Effector memory CD8-positive, alpha-beta T cell (primary cell): ENCODE measurements at regions not wholly inside any gene's neighbourhood (a gene's known extent, or its start where the extent isn't known, plus 50 kb on each side); places are given as distances from the start of the nearest gene placed in this dataset.
"Not testable (repeated sequence)": the region's sequence is repeated elsewhere in the genome, so short reads cannot be mapped to it uniquely, and the experiment has no call there.

Experiments used
- ATAC-seq: fragments of 150-1000 bp; cut with Tn5 transposase; replicated peaks from 2 replicates; pipeline ENCODE4 v1.10.0; 2021; ENCODE audit warnings: mild to moderate bottlenecking, moderate library complexity
- DNase-seq, 3 experiments: peaks; one replicate each; pipeline ENCODE4 v3.0.0; 2021
- H3K27ac Mint-ChIP-seq, 2 donors: one replicate each; pipeline ENCODE4 v1.8.0; 2022; ENCODE audit warnings: mild to moderate bottlenecking in 2 of 2, mixed read lengths in 2 of 2, moderate library complexity in 2 of 2
- H3K27me3 Mint-ChIP-seq, 2 donors: one replicate each; pipeline ENCODE4 v1.8.0; 2022; ENCODE audit warnings: mixed read lengths in 2 of 2
- H3K36me3 Mint-ChIP-seq: one replicate; pipeline ENCODE4 v1.8.0; 2022; ENCODE audit warnings: mild to moderate bottlenecking, moderate library complexity, mixed read lengths; ENCODE audit not compliant: insufficient read depth
- H3K4me1 Mint-ChIP-seq, 2 donors: one replicate each; pipeline ENCODE4 v1.8.0; 2022; ENCODE audit warnings: low read depth in 2 of 2, mixed read lengths in 2 of 2
- H3K4me3 Mint-ChIP-seq, 2 donors: one replicate each; pipeline ENCODE4 v1.8.0; 2022; ENCODE audit warnings: mild to moderate bottlenecking in 2 of 2, mixed read lengths in 2 of 2, moderate library complexity in 2 of 2
- H3K9me3 Mint-ChIP-seq, 2 donors: one replicate each; pipeline ENCODE4 v1.8.0; 2022; ENCODE audit warnings: mixed read lengths in 2 of 2

DNA sequence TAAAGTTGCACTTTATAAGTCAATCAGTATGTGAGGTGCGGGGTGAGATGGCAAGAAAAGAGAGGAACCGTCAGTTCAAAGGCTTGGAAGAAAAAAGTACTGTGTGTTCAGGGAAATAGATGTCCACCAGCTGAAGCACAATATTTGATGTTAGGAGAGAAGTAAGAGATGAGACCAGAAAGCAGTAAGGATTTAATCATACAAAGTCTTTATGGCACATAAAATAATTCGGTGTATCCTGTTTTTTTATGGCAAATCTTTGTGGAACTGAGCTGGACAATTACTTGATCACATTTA lies 197.2 kb downstream of the FAXC start:
- H3K27me3 Mint-ChIP-seq = peaks cover 16 to 27% of the 10 kb centered on the region in 2 donors
- H3K4me3 Mint-ChIP-seq = no peak overlapping the region
- no peak overlapping the region for H3K27ac Mint-ChIP-seq
- H3K36me3 Mint-ChIP-seq = no peaks in the 10 kb centered on the region
- peaks cover 0 to 4% of the 10 kb centered on the region in 2 donors for H3K4me1 Mint-ChIP-seq
- ATAC-seq (no peak), DNase-seq (no peak)
- no peaks in the 10 kb centered on the region for H3K9me3 Mint-ChIP-seq

DNA sequence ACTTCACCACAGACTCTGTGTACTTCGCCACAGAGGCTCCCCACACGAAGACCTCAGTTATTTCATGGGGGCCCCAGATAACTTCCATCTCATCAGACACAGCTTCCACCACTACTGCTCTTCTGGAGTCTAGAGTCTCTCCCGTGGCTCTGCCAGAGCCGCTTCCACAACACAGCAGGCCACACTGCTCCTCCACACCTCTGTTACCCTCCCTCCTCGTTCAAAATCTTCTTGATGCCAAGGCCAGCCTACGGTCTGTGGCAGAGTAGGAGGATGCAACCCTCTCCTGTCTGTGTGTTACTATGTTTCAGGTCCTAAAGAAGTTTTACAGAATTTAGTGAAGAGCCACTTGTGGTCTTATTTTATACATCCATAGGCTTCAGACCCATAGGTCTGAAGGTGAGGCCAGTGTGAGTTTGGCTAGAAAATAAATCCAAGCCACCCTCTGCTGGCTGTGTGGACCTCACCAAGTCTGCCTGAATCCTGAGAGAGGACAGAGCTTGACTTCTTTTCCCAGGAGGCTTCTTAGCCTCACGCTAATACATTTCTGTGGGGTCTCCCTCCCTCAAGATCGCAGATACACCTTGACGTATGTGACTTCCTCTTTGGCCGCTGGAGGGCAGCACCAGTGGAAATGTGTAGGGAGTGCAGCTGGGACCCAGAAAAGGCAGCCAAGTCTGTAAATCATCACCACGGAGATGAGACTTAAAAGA lies 197.7 kb downstream of the FAXC start:
- Mint-ChIP-seq H3K4me1 (peaks cover 0 to 4% of the 10 kb centered on the region in 2 donors), H3K36me3 (no peaks in the 10 kb centered on the region)

DNA sequence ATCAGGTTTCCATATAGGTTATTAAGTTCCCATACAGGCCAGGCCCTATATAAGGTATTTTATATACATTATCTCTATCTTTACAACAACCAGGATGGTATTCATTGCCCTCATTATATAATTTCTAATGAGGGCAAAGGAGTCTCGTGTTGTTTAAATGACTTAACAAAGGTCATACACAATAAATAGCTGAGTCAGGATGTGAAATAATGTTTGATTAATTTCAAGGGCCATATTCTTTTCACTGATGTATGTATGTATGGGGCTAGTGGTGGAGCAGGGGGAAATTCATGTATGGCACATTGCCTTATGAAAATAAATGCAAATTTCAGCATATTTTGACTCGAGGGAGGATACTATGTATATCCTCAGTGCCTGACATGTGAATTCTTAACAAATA lies 200.7 kb downstream of the FAXC start:
- no peak for DNase-seq
- Mint-ChIP-seq H3K27me3 (peaks cover 21 to 43% of the 10 kb centered on the region in 2 donors), H3K9me3 (no peaks in the 10 kb centered on the region), H3K4me1 (peaks cover 0 to 4% of the 10 kb centered on the region in 2 donors), H3K36me3 (no peaks in the 10 kb centered on the region), H3K4me3 (no peak overlapping the region), H3K27ac (no peak overlapping the region)
- ATAC-seq = no peak

More for the DNA sequence above, 197.7 kb downstream of the FAXC start:
- Mint-ChIP-seq H3K27ac (no peak overlapping the region), H3K4me3 (no peak overlapping the region), H3K27me3 (peaks cover 16 to 27% of the 10 kb centered on the region in 2 donors), H3K9me3 (no peaks in the 10 kb centered on the region)
- ATAC-seq = no peak
- no peak for DNase-seq

DNA sequence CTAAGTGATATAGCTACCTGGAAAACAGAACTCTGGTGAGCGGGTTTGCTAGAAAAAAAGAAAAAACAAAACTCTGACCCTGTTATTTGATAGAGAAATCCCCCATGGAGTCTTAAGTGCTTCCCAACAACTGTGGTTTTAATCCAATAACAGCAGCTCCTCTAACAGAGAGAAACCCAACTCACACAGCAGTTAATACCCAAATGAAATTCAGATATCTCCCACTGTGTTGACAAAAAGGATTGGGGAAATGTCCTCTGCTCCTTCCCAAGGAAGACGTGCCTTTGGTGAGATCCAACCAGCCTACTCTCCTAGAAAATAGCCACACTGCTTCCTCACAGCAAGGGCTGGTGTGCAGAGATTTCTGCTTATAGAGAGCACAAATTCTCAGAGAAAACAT lies 200.4 kb upstream of the FBXL4 start:
- Mint-ChIP-seq H3K4me3 (no peak overlapping the region), H3K4me1 (peaks cover 0 to 4% of the 10 kb centered on the region in 2 donors), H3K9me3 (no peaks in the 10 kb centered on the region), H3K36me3 (no peaks in the 10 kb centered on the region), H3K27me3 (peaks cover 20 to 43% of the 10 kb centered on the region in 2 donors), H3K27ac (no peak overlapping the region)
- DNase-seq (no peak), ATAC-seq (no peak)

DNA sequence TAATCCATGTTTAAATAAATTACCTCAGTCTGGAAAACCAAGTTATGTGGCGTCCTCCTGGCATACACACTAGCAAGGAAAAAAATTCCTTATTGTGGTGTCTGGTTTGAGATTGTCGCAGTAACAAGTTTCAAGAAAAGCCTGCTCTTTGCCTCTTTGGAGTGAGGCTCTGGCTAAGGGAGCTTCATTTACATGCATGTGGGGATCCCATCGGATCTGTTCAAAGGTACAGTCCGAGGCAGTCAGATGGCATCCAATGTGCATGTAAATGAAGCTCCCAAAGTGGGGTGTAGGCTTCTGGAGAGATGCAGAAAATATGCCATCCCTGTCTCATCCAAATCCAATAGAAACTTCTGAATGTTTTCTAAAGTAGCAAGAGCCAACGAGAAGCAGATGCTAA lies 199.5 kb upstream of the FBXL4 start:
- no peak overlapping the region for H3K27ac Mint-ChIP-seq

DNA sequence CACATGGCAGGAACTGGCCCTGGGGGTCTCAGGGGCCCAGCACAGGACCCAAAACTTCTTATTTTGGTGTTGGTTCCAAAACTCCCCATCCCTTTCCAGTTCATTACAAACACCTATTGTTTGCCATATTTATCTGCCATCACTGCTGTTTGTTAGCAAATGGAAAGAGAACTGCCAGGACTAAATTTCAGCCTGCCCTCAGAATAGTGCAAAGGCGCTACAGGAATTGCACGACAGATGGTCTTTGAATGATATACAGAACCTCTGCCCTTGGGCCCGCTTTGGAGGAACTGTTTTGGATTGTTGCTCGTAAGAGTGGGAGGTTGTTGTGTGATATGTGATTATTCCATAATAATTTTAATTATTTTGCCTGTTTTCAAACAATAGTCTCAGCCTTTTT lies 199.0 kb upstream of the FBXL4 start:
- no peaks in the 10 kb centered on the region for H3K36me3 Mint-ChIP-seq
- DNase-seq (no peak), ATAC-seq (no peak)
- H3K27me3 Mint-ChIP-seq = peaks cover 24 to 30% of the 10 kb centered on the region in 2 donors
- no peak overlapping the region for H3K4me3 Mint-ChIP-seq
- no peaks in the 10 kb centered on the region for H3K9me3 Mint-ChIP-seq
- peaks cover 0 to 1% of the 10 kb centered on the region in 2 donors for H3K4me1 Mint-ChIP-seq
- no peak overlapping the region for H3K27ac Mint-ChIP-seq

More for the DNA sequence above, 199.5 kb upstream of the FBXL4 start:
- DNase-seq = no peak
- peaks cover 24 to 35% of the 10 kb centered on the region in 2 donors for H3K27me3 Mint-ChIP-seq
- ATAC-seq = no peak
- H3K4me1 Mint-ChIP-seq = peaks cover 0 to 4% of the 10 kb centered on the region in 2 donors
- H3K36me3 Mint-ChIP-seq = no peaks in the 10 kb centered on the region
- no peaks in the 10 kb centered on the region for H3K9me3 Mint-ChIP-seq
- H3K4me3 Mint-ChIP-seq = no peak overlapping the region

DNA sequence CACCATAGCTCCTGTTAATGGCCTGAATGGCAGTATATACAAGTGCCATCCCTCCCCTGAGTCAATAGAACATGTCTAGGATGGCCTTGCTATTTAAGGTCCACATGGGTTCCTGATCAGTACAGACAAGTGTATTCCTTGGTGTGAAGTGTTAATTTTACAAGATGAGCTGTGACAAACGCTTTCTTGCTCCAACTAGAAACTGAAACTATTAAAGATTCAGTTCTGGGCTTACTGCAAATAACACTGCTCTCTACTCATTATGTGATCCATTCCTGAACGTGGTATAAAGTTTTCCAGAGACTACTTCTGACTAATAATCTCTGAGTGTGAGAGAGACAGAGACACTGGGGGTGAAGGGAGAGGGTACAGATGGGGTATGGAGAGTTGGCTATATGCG lies 198.0 kb upstream of the FBXL4 start:
- no peak overlapping the region for H3K4me3 Mint-ChIP-seq
- no peaks in the 10 kb centered on the region for H3K36me3 Mint-ChIP-seq
- ATAC-seq = no peak
- no peaks in the 10 kb centered on the region for H3K4me1 Mint-ChIP-seq
- peaks cover 24 to 26% of the 10 kb centered on the region in 2 donors for H3K27me3 Mint-ChIP-seq
- no peak overlapping the region for H3K27ac Mint-ChIP-seq
- no peaks in the 10 kb centered on the region for H3K9me3 Mint-ChIP-seq
- DNase-seq = no peak

DNA sequence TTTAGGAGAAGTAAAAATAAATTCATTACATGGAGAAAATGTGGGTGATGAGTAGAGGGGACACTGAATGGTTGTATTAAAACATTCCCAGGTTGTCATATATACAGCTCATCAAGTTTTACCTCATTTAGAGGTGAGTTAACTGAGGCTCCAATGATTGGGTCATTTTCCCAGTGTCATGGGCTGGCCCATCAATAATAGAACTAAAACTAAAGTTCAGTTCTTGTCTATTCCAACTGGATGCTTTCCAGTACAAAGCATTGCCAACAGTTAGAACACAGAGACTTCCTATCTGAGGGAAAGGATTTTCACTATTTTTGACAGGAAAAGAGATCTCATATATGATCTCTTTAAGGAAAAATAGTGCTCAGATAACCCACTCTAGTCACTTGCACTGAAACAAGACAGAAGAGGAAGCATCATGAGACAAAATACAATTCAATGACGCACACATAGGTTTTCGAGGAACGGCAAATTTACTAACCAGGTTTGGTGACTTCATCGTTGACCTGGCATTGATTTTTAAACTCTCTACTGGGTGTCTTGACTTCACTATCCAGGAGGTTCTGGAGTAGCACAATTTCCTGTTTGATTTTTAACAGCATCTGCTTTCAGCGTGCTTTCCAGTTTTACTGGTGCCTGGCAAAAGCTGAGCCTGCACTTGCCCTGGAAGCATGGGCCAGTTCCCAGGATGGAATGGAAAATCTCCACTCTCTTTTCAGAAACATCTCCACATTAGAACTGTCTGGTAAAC lies 195.5 kb upstream of the FBXL4 start:
- Mint-ChIP-seq H3K4me3 (no peak overlapping the region), H3K9me3 (no peaks in the 10 kb centered on the region), H3K4me1 (no peaks in the 10 kb centered on the region), H3K27ac (no peak overlapping the region), H3K36me3 (no peaks in the 10 kb centered on the region), H3K27me3 (peaks cover 29 to 34% of the 10 kb centered on the region in 2 donors)
- ATAC-seq (no peak), DNase-seq (no peak)

DNA sequence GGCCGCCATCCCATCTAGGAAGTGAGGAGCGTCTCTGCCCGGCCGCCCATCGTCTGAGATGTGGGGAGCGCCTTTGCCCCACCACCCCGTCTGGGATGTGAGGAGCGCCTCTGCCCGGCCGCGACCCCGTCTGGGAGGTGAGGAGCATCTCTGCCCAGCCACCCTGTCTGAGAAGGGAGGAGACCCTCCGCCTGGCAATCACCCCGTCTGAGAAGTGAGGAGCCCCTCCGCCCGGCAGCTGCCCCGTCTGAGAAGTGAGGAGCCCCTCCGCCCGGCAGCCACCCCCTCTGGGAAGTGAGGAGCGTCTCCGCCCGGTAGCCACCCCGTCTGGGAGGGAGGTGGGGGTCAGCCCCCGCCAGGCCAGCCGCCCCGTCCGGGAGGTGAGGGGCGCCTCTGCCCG lies 194.2 kb upstream of the FBXL4 start:
- ATAC-seq, H3K4me3 Mint-ChIP-seq, DNase-seq, H3K27ac Mint-ChIP-seq, H3K9me3 Mint-ChIP-seq, H3K4me1 Mint-ChIP-seq, H3K36me3 Mint-ChIP-seq: not testable (repeated sequence)
- peaks cover 29 to 34% of the 10 kb centered on the region in 2 donors for H3K27me3 Mint-ChIP-seq

DNA sequence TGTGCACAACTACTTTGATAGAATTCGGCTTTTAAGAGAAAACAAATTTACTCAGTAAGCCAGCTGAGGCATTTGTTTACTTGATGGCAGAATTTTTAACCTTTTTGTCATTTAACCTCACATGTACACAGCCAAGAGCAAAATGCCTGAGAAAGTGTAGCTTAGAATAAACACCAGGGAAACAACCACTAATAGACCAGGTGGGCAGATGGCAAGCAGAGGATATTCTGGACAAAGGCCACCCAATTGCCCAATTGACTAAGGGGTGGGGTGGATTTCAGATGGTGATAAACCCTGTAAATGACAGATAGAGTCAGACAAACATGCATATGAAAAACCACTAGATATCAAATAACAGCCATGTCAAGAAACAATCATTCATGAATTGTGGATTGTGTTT lies 190.7 kb upstream of the FBXL4 start:
- DNase-seq (no peak), ATAC-seq (no peak)
- no peaks in the 10 kb centered on the region for H3K36me3 Mint-ChIP-seq
- H3K27ac Mint-ChIP-seq = no peak overlapping the region
- H3K4me3 Mint-ChIP-seq = no peak overlapping the region
- no peaks in the 10 kb centered on the region for H3K9me3 Mint-ChIP-seq
- H3K27me3 Mint-ChIP-seq = peaks cover 13 to 19% of the 10 kb centered on the region in 2 donors
- no peaks in the 10 kb centered on the region for H3K4me1 Mint-ChIP-seq

DNA sequence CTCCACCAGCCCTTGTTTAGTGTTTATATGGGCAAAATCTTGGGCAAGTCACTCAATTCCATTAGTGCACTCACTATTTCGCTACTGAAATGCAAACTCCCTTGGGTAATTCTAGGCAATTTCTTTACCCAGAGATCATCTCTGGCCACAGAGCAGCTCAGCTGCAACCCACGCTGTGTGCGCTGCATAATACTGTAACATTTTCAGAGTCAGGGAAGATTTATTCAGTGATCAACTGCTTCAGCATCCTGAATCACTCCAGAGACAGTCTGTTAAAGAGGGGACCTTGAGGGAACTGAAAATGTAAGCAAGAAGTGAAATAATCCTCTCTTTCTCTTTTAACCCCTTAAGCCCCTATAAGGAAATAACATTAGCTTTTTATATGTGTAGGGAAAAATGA lies 189.6 kb upstream of the FBXL4 start:
- no peaks in the 10 kb centered on the region for H3K9me3 Mint-ChIP-seq
- H3K27me3 Mint-ChIP-seq = peaks cover 6 to 16% of the 10 kb centered on the region in 2 donors
- no peaks in the 10 kb centered on the region for H3K36me3 Mint-ChIP-seq

DNA sequence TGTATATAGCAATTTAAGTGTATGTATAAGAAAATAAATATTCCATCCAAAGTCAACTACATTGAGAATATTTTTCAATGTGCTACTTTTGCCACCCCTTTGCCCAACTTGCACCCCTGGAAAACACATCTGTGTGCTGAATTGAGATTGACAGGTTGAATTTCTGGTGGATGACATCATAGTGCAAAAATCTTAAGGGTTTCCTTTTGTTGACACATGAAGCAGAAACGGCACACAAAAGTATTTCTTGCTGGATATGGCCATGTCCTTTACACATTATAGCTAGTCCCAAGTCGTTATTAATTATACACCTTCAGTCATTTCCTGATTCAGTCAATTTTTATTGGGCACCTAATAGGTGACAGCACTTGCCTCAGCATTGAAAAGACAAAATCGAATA lies 188.7 kb upstream of the FBXL4 start:
- no peak for DNase-seq
- H3K36me3 Mint-ChIP-seq = no peaks in the 10 kb centered on the region
- no peak overlapping the region for H3K4me3 Mint-ChIP-seq

More for the DNA sequence above, 189.6 kb upstream of the FBXL4 start:
- DNase-seq (no peak), ATAC-seq (no peak)
- Mint-ChIP-seq H3K4me1 (no peaks in the 10 kb centered on the region), H3K27ac (no peak overlapping the region), H3K4me3 (no peak overlapping the region)

DNA sequence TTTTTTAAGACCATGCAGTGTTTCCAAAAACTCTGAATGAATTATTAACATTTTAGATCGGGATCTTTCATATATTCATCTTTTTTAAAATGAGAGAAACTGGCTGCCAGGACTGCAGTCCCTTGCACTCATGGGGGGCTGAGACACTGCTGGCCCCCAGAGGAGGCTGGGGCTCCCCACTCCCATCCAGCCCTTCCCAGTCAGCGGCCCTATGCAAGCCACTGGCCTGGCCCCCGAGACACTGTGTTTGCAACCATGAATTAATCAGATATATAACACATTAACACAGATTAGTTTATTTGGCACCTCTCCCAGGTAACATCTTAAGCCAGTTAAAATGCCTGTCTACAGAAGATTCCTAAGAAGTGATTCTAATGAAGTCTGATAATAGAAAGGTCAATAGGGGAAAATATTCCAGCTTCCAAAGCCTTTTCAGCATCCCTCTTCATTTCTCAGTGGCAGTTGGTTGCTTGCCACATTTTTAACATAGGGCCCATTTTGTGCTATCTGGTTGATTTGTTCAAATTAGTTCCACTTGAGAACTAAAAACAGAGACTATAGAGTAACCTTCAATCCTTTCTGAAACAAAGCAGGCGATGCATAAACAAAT lies 184.4 kb upstream of the FBXL4 start:
- no peak for ATAC-seq
- Mint-ChIP-seq H3K27me3 (peaks cover 0 to 18% of the 10 kb centered on the region in 2 donors), H3K4me3 (no peak overlapping the region), H3K4me1 (no peaks in the 10 kb centered on the region), H3K27ac (no peak overlapping the region), H3K36me3 (no peaks in the 10 kb centered on the region), H3K9me3 (no peaks in the 10 kb centered on the region)
- DNase-seq = no peak

More for the DNA sequence above, 188.7 kb upstream of the FBXL4 start:
- Mint-ChIP-seq H3K27me3 (peaks cover 6 to 23% of the 10 kb centered on the region in 2 donors), H3K4me1 (no peaks in the 10 kb centered on the region), H3K9me3 (no peaks in the 10 kb centered on the region), H3K27ac (no peak overlapping the region)
- ATAC-seq = no peak
